MG63 (cell line): ENCODE measurements at regions not wholly inside any gene's neighbourhood (a gene's known extent, or its start where the extent isn't known, plus 50 kb on each side); places are given as distances from the start of the nearest gene placed in this dataset.
"Not testable (repeated sequence)": the region's sequence is repeated elsewhere in the genome, so short reads cannot be mapped to it uniquely, and the experiment has no call there.

Experiments used
- DNase-seq: peaks from one replicate; pipeline ENCODE4 v3.0.0-alpha.2; 2020
- H3K27me3 ChIP-seq: fragments of 250-450 bp; sonication (Bioruptor Pico); 2 replicates; pipeline ENCODE4 v1.5.1; 2020; ENCODE audit warnings: mild to moderate bottlenecking, moderate library complexity
- H3K36me3 ChIP-seq: fragments of 250-450 bp; sonication (Bioruptor Pico); 2 replicates; pipeline ENCODE4 v1.5.1; 2020; ENCODE audit warnings: mild to moderate bottlenecking, moderate library complexity
- H3K4me3 ChIP-seq: fragments of 250-450 bp; sonication (Bioruptor Pico); 2 replicates; pipeline ENCODE4 v1.5.1; 2020; ENCODE audit warnings: mild to moderate bottlenecking, moderate library complexity
- H3K9me3 ChIP-seq: fragments of 250-450 bp; sonication (Bioruptor Pico); 2 replicates; pipeline ENCODE4 v1.5.1; 2020; ENCODE audit warnings: mild to moderate bottlenecking, moderate library complexity

GRCh38 chr3:40873476-40873875, 325.8 kb upstream of the CTNNB1 start:
- H3K9me3 ChIP-seq: no peaks in the 10 kb centered on the region
- DNase-seq: no peak
- H3K36me3 ChIP-seq: no peaks in the 10 kb centered on the region
- H3K4me3 ChIP-seq: no peak overlapping the region
- no peaks in the 10 kb centered on the region for H3K27me3 ChIP-seq

GRCh38 chr3:40873934-40874699, 325.2 kb upstream of the CTNNB1 start:
- no peaks in the 10 kb centered on the region for H3K9me3 ChIP-seq
- H3K27me3 ChIP-seq: no peaks in the 10 kb centered on the region
- DNase-seq: no peak
- H3K4me3 ChIP-seq: no peak overlapping the region
- no peaks in the 10 kb centered on the region for H3K36me3 ChIP-seq

- H3K27me3 ChIP-seq: no peaks in the 10 kb centered on the region
- no peak overlapping the region for H3K4me3 ChIP-seq
- H3K36me3 ChIP-seq: no peaks in the 10 kb centered on the region
- no peak for DNase-seq
- H3K9me3 ChIP-seq: no peaks in the 10 kb centered on the region
Measured at GRCh38 chr3:40875581-40875980, 323.7 kb upstream of the CTNNB1 start.

- no peak overlapping the region for H3K4me3 ChIP-seq
- no peaks in the 10 kb centered on the region for H3K36me3 ChIP-seq
- no peak for DNase-seq
Measured at GRCh38 chr3:40876009-40876408, 323.3 kb upstream of the CTNNB1 start.

GRCh38 chr3:40876496-40876895, 322.8 kb upstream of the CTNNB1 start:
- DNase-seq: no peak
- Histone ChIP-seq H3K27me3 (no peaks in the 10 kb centered on the region), H3K4me3 (no peak overlapping the region), H3K36me3 (no peaks in the 10 kb centered on the region), H3K9me3 (no peaks in the 10 kb centered on the region)

More at GRCh38 chr3:40876009-40876408, 323.3 kb upstream of the CTNNB1 start:
- no peaks in the 10 kb centered on the region for H3K27me3 ChIP-seq
- no peaks in the 10 kb centered on the region for H3K9me3 ChIP-seq

GRCh38 chr3:40877631-40878463, 321.5 kb upstream of the CTNNB1 start:
- Histone ChIP-seq H3K9me3 (no peaks in the 10 kb centered on the region), H3K36me3 (no peaks in the 10 kb centered on the region), H3K27me3 (no peaks in the 10 kb centered on the region), H3K4me3 (0 out of 2 replicates have a peak overlapping the region, but pooled peaks have one; percentile 4)
- DNase-seq: peak; percentile 86

GRCh38 chr3:40878464-40878905, 320.8 kb upstream of the CTNNB1 start:
- Histone ChIP-seq H3K27me3 (no peaks in the 10 kb centered on the region), H3K36me3 (no peaks in the 10 kb centered on the region), H3K9me3 (no peaks in the 10 kb centered on the region), H3K4me3 (no peak overlapping the region)
- no peak for DNase-seq

GRCh38 chr3:40885430-40885829, 313.9 kb upstream of the CTNNB1 start:
- H3K36me3 ChIP-seq: no peaks in the 10 kb centered on the region
- H3K4me3 ChIP-seq: no peak overlapping the region
- no peak for DNase-seq
- no peaks in the 10 kb centered on the region for H3K9me3 ChIP-seq
- H3K27me3 ChIP-seq: no peaks in the 10 kb centered on the region

- no peaks in the 10 kb centered on the region for H3K27me3 ChIP-seq
- H3K9me3 ChIP-seq: no peaks in the 10 kb centered on the region
- no peaks in the 10 kb centered on the region for H3K36me3 ChIP-seq
- DNase-seq: no peak
- H3K4me3 ChIP-seq: no peak overlapping the region
Measured at GRCh38 chr3:40886660-40887425, 312.5 kb upstream of the CTNNB1 start.

GRCh38 chr3:40891186-40891585, 308.1 kb upstream of the CTNNB1 start:
- no peaks in the 10 kb centered on the region for H3K9me3 ChIP-seq
- H3K4me3 ChIP-seq: no peak overlapping the region
- H3K27me3 ChIP-seq: no peaks in the 10 kb centered on the region
- no peaks in the 10 kb centered on the region for H3K36me3 ChIP-seq
- DNase-seq: no peak

GRCh38 chr3:40895109-40895508, 304.2 kb upstream of the CTNNB1 start:
- DNase-seq: no peak
- no peaks in the 10 kb centered on the region for H3K27me3 ChIP-seq

GRCh38 chr3:40899286-40899712, 300.0 kb upstream of the CTNNB1 start:
- DNase-seq: peak; percentile 28
- no peak overlapping the region for H3K4me3 ChIP-seq
- no peaks in the 10 kb centered on the region for H3K27me3 ChIP-seq
- H3K9me3 ChIP-seq: no peaks in the 10 kb centered on the region
- H3K36me3 ChIP-seq: no peaks in the 10 kb centered on the region

More at GRCh38 chr3:40895109-40895508, 304.2 kb upstream of the CTNNB1 start:
- H3K9me3 ChIP-seq: no peaks in the 10 kb centered on the region
- H3K4me3 ChIP-seq: no peak overlapping the region
- no peaks in the 10 kb centered on the region for H3K36me3 ChIP-seq

GRCh38 chr3:40901298-40901697, 298.0 kb upstream of the CTNNB1 start:
- no peak overlapping the region for H3K4me3 ChIP-seq
- H3K36me3 ChIP-seq: no peaks in the 10 kb centered on the region
- DNase-seq: no peak
- H3K9me3 ChIP-seq: no peaks in the 10 kb centered on the region
- no peaks in the 10 kb centered on the region for H3K27me3 ChIP-seq

- Histone ChIP-seq H3K4me3 (no peak overlapping the region), H3K27me3 (no peaks in the 10 kb centered on the region), H3K9me3 (no peaks in the 10 kb centered on the region), H3K36me3 (no peaks in the 10 kb centered on the region)
- DNase-seq: no peak
Measured at GRCh38 chr3:40901796-40902195, 297.5 kb upstream of the CTNNB1 start.

GRCh38 chr3:40907907-40908465, 291.3 kb upstream of the CTNNB1 start:
- not testable (repeated sequence) for H3K4me3 ChIP-seq

GRCh38 chr3:40908612-40909011, 290.7 kb upstream of the CTNNB1 start:
- Histone ChIP-seq H3K4me3 (no peak overlapping the region), H3K27me3 (no peaks in the 10 kb centered on the region), H3K36me3 (no peaks in the 10 kb centered on the region), H3K9me3 (no peaks in the 10 kb centered on the region)
- DNase-seq: no peak

More at GRCh38 chr3:40907907-40908465, 291.3 kb upstream of the CTNNB1 start:
- H3K9me3 ChIP-seq, H3K27me3 ChIP-seq, DNase-seq, H3K36me3 ChIP-seq: not testable (repeated sequence)

- Histone ChIP-seq H3K27me3 (no peaks in the 10 kb centered on the region), H3K4me3 (no peak overlapping the region), H3K36me3 (no peaks in the 10 kb centered on the region)
Measured at GRCh38 chr3:40911264-40911663, 288.0 kb upstream of the CTNNB1 start.

More at GRCh38 chr3:40911264-40911663, 288.0 kb upstream of the CTNNB1 start:
- no peak for DNase-seq
- H3K9me3 ChIP-seq: no peaks in the 10 kb centered on the region
